Neural cell (in vitro differentiated cells): ENCODE measurements at regions not wholly inside any gene's neighbourhood (a gene's known extent, or its start where the extent isn't known, plus 50 kb on each side); places are given as distances from the start of the nearest gene placed in this dataset.

Experiments used
- CTCF ChIP-seq: fragments of 450-650 bp; IDR thresholded peaks from 2 replicates; pipeline ENCODE4 v1.5.1; 2014; ENCODE audit warnings: antibody characterized with exemption, mild to moderate bottlenecking, moderate library complexity; ENCODE audit not compliant: poor library complexity, severe bottlenecking
- EP300 ChIP-seq: fragments of 450-650 bp; conservative IDR thresholded peaks from 2 replicates; pipeline ENCODE4 v1.6.1; 2014; ENCODE audit warnings: antibody characterized with exemption, mild to moderate bottlenecking, moderate library complexity; ENCODE audit not compliant: poor library complexity, severe bottlenecking
- EZH2 ChIP-seq: fragments of 200-600, 300-800 bp; shearing (Covaris generic), sonication (generic); IDR thresholded peaks from 2 replicates; pipeline ENCODE4 v1.6.1; 2014; ENCODE audit warnings: antibody characterized with exemption, low read length, borderline replicate concordance, mild to moderate bottlenecking; ENCODE audit not compliant: insufficient read depth, poor library complexity, severe bottlenecking
- POLR2AphosphoS5 ChIP-seq: IDR thresholded peaks from 2 replicates; pipeline ENCODE4 v1.6.1; 2012
- RAD21 ChIP-seq: fragments of 450-650 bp; conservative IDR thresholded peaks from 2 replicates; pipeline ENCODE4 v1.6.1; 2014; ENCODE audit warnings: antibody characterized with exemption, mild to moderate bottlenecking, moderate library complexity
- REST ChIP-seq: IDR thresholded peaks from 2 replicates; pipeline ENCODE4 v1.6.1; 2012; ENCODE audit warnings: borderline replicate concordance
- SMC3 ChIP-seq: fragments of 450-650 bp; conservative IDR thresholded peaks from 2 replicates; pipeline ENCODE4 v1.6.1; 2014; ENCODE audit warnings: antibody characterized with exemption, mild to moderate bottlenecking, moderate library complexity; ENCODE audit not compliant: poor library complexity
- TAF1 ChIP-seq: IDR thresholded peaks from 2 replicates; pipeline ENCODE4 v1.6.1; 2012; ENCODE audit warnings: low read depth

- TF ChIP-seq CTCF (no peak), EZH2 (no peak), REST (no peak), POLR2AphosphoS5 (no peak), SMC3 (no peak), TAF1 (no peak), RAD21 (no peak), EP300 (no peak)
Observed at GRCh38 chr10:112053895-112054294, 129.7 kb downstream of the GPAM start.
